SU-DHL-6 (cell line): ENCODE measurements at regions not wholly inside any gene's neighbourhood (a gene's known extent, or its start where the extent isn't known, plus 50 kb on each side); places are given as distances from the start of the nearest gene placed in this dataset.

Experiments
- H2AFZ ChIP-seq: fragments of 200-600 bp; sonication (generic); 2 replicates; pipeline ENCODE4 v1.6.1; 2014; ENCODE audit warnings: low read depth, mild to moderate bottlenecking, moderate library complexity, mixed read lengths, antibody characterized with exemption, low read length; ENCODE audit not compliant: severe bottlenecking
- H3F3A ChIP-seq: fragments of 200-600 bp; shearing (Covaris generic); 2 replicates; pipeline ENCODE4 v1.6.0; 2016; ENCODE audit warnings: antibody characterized with exemption, mild to moderate bottlenecking; ENCODE audit not compliant: insufficient read depth
- H3K27ac ChIP-seq: fragments of 200-600 bp; sonication (generic); 2 replicates; pipeline ENCODE4 v1.5.1; 2016; ENCODE audit warnings: low read depth, mild to moderate bottlenecking, low read length, moderate library complexity, mixed read lengths
- H3K27me3 ChIP-seq: fragments of 200-600 bp; sonication (generic), shearing (Covaris generic); 2 replicates; pipeline ENCODE4 v1.6.0; 2014; ENCODE audit warnings: mild to moderate bottlenecking, low read length
- H3K36me3 ChIP-seq: fragments of 200-600 bp; sonication (generic); 2 replicates; pipeline ENCODE4 v1.6.1; 2014; ENCODE audit warnings: mild to moderate bottlenecking, low read length, mixed read lengths
- H3K4me2 ChIP-seq: fragments of 300-600, 200-600 bp; shearing (Covaris generic), sonication (generic); 2 replicates; pipeline ENCODE4 v1.6.0; 2014; ENCODE audit warnings: low read length, low read depth, mild to moderate bottlenecking; ENCODE audit not compliant: poor library complexity, severe bottlenecking
- H3K4me3 ChIP-seq: fragments of 200-600 bp; sonication (generic); 2 replicates; pipeline ENCODE4 v1.5.1; 2014; ENCODE audit warnings: antibody characterized with exemption, low read length, mild to moderate bottlenecking, mixed read lengths; ENCODE audit not compliant: insufficient read depth, poor library complexity, severe bottlenecking
- H3K79me2 ChIP-seq: fragments of 200-600 bp; sonication (generic); 2 replicates; pipeline ENCODE4 v1.6.1; 2014; ENCODE audit warnings: mild to moderate bottlenecking, low read length, moderate library complexity; ENCODE audit not compliant: insufficient read depth
- H3K9ac ChIP-seq: fragments of 200-600 bp; sonication (generic); 2 replicates; pipeline ENCODE4 v1.7.0; 2014; ENCODE audit warnings: mild to moderate bottlenecking, low read length
- H3K9me2 ChIP-seq: fragments of 200-600 bp; sonication (generic); replicated peaks from 2 replicates; pipeline ENCODE4 v1.6.1; 2014; ENCODE audit warnings: low read length; ENCODE audit not compliant: insufficient read depth
- H3K9me3 ChIP-seq: fragments of 200-600 bp; sonication (generic); 2 replicates; pipeline ENCODE4 v1.6.1; 2014; ENCODE audit warnings: low read length, mixed read lengths; ENCODE audit not compliant: insufficient read depth
- H4K20me1 ChIP-seq: fragments of 200-600 bp; sonication (generic); 2 replicates; pipeline ENCODE4 v1.6.1; 2014; ENCODE audit warnings: low read depth, mild to moderate bottlenecking, antibody characterized with exemption, low read length, moderate library complexity, mixed read lengths
- CTCF ChIP-seq: fragments of 200-600 bp; sonication (generic); IDR thresholded peaks from one replicate; pipeline ENCODE4 v1.5.1; 2017; ENCODE audit warnings: antibody characterized with exemption, mild to moderate bottlenecking, low read length, moderate library complexity; ENCODE audit not compliant: insufficient read depth, poor library complexity, severe bottlenecking
- EZH2phosphoT487 ChIP-seq: fragments of 200-600 bp; sonication (generic), shearing (Covaris generic); conservative IDR thresholded peaks from 2 replicates; pipeline ENCODE4 v1.6.1; 2018; ENCODE audit warnings: mild to moderate bottlenecking, antibody characterized with exemption, low read length, moderate library complexity, mixed read lengths

GRCh38 chr4:115596265-115597001, 483.0 kb upstream of the NDST4 start:
- Histone ChIP-seq H3K4me2 (no peak overlapping the region), H2AFZ (no peak overlapping the region), H3K4me3 (no peak overlapping the region), H3K9me2 (no peaks in the 10 kb centered on the region), H3K27me3 (no peaks in the 10 kb centered on the region), H3F3A (no peaks in the 10 kb centered on the region), H3K36me3 (no peaks in the 10 kb centered on the region), H3K27ac (no peak overlapping the region), H3K9me3 (no peaks in the 10 kb centered on the region), H4K20me1 (no peaks in the 10 kb centered on the region), H3K79me2 (no peaks in the 10 kb centered on the region), H3K9ac (no peak overlapping the region)
- no peak for TF ChIP-seq CTCF
- TF ChIP-seq EZH2phosphoT487, result no peak

GRCh38 chr4:115580901-115581300, 467.5 kb upstream of the NDST4 start:
- Histone ChIP-seq H2AFZ (no peak overlapping the region), H4K20me1 (no peaks in the 10 kb centered on the region)

GRCh38 chr4:115575851-115576250, 462.4 kb upstream of the NDST4 start:
- no peak overlapping the region for H3K27ac ChIP-seq
- H3F3A ChIP-seq, result no peaks in the 10 kb centered on the region
- H3K4me3 ChIP-seq, result no peak overlapping the region
- no peak overlapping the region for H2AFZ ChIP-seq
- H4K20me1 ChIP-seq, result no peaks in the 10 kb centered on the region
- no peak overlapping the region for H3K9ac ChIP-seq
- no peaks in the 10 kb centered on the region for H3K9me3 ChIP-seq
- H3K79me2 ChIP-seq, result no peaks in the 10 kb centered on the region
- H3K27me3 ChIP-seq, result no peaks in the 10 kb centered on the region
- H3K9me2 ChIP-seq, result no peaks in the 10 kb centered on the region
- no peaks in the 10 kb centered on the region for H3K36me3 ChIP-seq
- TF ChIP-seq CTCF (no peak), EZH2phosphoT487 (no peak)
- H3K4me2 ChIP-seq, result no peak overlapping the region

More at GRCh38 chr4:115580901-115581300, 467.5 kb upstream of the NDST4 start:
- H3K9ac ChIP-seq, result no peak overlapping the region
- no peak overlapping the region for H3K27ac ChIP-seq
- no peak overlapping the region for H3K4me2 ChIP-seq
- H3K4me3 ChIP-seq, result no peak overlapping the region
- no peaks in the 10 kb centered on the region for H3F3A ChIP-seq
- H3K79me2 ChIP-seq, result no peaks in the 10 kb centered on the region
- no peaks in the 10 kb centered on the region for H3K36me3 ChIP-seq
- TF ChIP-seq CTCF (no peak), EZH2phosphoT487 (no peak)
- H3K9me3 ChIP-seq, result no peaks in the 10 kb centered on the region
- no peaks in the 10 kb centered on the region for H3K27me3 ChIP-seq
- H3K9me2 ChIP-seq, result no peaks in the 10 kb centered on the region
